ENCODE measurements at regions not wholly inside any gene's neighbourhood (a gene's known extent, or its start where the extent isn't known, plus 50 kb on each side); places are given as distances from the start of the nearest gene placed in this dataset.

- Histone ChIP-seq H3K36me3 (ENCODE audit: control insufficient read depth, insufficient read depth, low read length) (no peaks in the 10 kb centered on the region; the same call in 1 of the 2 replicates), H3K27me3 (ENCODE audit: control insufficient read depth, insufficient read depth, low read length) (no peaks in the 10 kb centered on the region), H3K4me3 (ENCODE audit: low read depth, low read length) (no peak overlapping the region)
- TF ChIP-seq CTCF (IDR thresholded peaks at IDR 0.05; ENCODE audit: insufficient read depth, low read depth, low read length), result no peak
- POLR2A ChIA-PET, result interaction anchor here (0.7 kb wide), 1 partner anchor 15 kb away, joined by 25 read pairs; no protein-coding TSS in a partner anchor
- DNase-seq (ENCODE audit: low read depth), result no peak
- CTCF ChIA-PET, result no interaction called here
These were observed 99.1 kb upstream of the FOXN3 start for GRCh38 chr14:89516173-89516572.

- ChIA-PET POLR2A (no interaction called here), CTCF (no interaction called here)
- H3K4me3 ChIP-seq (ENCODE audit: low read depth, low read length), result no peak overlapping the region
- no peaks in the 10 kb centered on the region for H3K27me3 ChIP-seq (ENCODE audit: control insufficient read depth, insufficient read depth, low read length)
- DNase-seq (ENCODE audit: low read depth), result no peak
- H3K36me3 ChIP-seq (ENCODE audit: control insufficient read depth, insufficient read depth, low read length), result no peaks in the 10 kb centered on the region; the same call in 1 of the 2 replicates
- TF ChIP-seq CTCF (IDR thresholded peaks at IDR 0.05; ENCODE audit: insufficient read depth, low read depth, low read length), result no peak
These were observed 97.6 kb upstream of the FOXN3 start for GRCh38 chr14:89514601-89515000.

DNA sequence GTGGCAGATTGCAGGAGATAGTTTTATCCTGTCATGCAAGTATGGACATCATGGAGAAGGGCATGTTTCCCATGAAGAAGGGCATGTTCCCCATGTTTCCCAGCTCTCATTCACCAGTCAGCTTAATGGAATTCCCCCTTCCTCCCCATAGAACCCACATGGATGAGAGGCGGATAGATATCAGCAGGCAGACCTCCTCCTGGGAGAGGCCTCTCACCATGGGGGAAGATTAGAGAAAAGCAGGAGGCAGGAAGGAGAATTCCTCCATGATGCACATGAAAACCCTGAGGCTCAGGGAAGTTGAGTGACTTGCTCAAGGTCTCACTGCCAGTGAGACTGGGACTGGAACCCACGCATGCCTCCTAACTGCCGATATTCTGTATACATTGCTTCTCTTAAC is 92.9 kb upstream of the FOXN3 start:
- POLR2A ChIA-PET, result no interaction called here
- Histone ChIP-seq H3K27me3 (ENCODE audit: control insufficient read depth, insufficient read depth, low read length) (no peaks in the 10 kb centered on the region), H3K36me3 (ENCODE audit: control insufficient read depth, insufficient read depth, low read length) (no peaks in the 10 kb centered on the region; the same call in 1 of the 2 replicates), H3K4me3 (ENCODE audit: low read depth, low read length) (no peak overlapping the region)
- TF ChIP-seq CTCF (IDR thresholded peaks at IDR 0.05; ENCODE audit: insufficient read depth, low read depth, low read length), result no peak
- no peak for DNase-seq (ENCODE audit: low read depth)
- CTCF ChIA-PET, result no interaction called here

DNA sequence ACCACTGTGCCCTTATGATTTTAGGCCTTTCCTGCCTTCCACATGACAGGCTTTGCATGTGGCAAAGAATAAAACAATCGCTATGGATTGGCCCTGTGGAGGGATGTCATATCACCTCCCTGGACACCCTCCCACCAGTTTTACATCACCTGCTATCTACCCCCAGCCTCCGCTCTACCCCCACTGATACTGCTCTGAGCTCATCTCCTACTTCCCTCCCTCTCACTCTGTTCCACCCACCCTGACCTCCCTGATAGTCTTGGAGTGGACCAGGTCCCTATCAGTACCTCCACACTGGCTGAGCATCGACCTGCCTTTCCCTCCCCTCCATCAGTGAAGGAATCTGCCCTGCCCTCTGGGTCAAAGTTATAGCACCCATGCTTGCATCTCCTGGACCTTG is 91.8 kb upstream of the FOXN3 start:
- ChIA-PET CTCF (no interaction called here), POLR2A (no interaction called here)
- no peaks in the 10 kb centered on the region; the same call in 1 of the 2 replicates for H3K36me3 ChIP-seq (ENCODE audit: control insufficient read depth, insufficient read depth, low read length)
- no peak overlapping the region for H3K4me3 ChIP-seq (ENCODE audit: low read depth, low read length)
- H3K27me3 ChIP-seq (ENCODE audit: control insufficient read depth, insufficient read depth, low read length), result no peaks in the 10 kb centered on the region
- no peak for TF ChIP-seq CTCF (IDR thresholded peaks at IDR 0.05; ENCODE audit: insufficient read depth, low read depth, low read length)
- no peak for DNase-seq (ENCODE audit: low read depth)

GRCh38 chr14:89507926-89508460 is 91.0 kb upstream of the FOXN3 start:
- POLR2A ChIA-PET, result no interaction called here
- CTCF ChIA-PET, result no interaction called here

More at GRCh38 chr14:89507926-89508460, 91.0 kb upstream of the FOXN3 start:
- H3K27me3 ChIP-seq (ENCODE audit: control insufficient read depth, insufficient read depth, low read length), result no peaks in the 10 kb centered on the region
- TF ChIP-seq CTCF (IDR thresholded peaks at IDR 0.05; ENCODE audit: insufficient read depth, low read depth, low read length), result no peak
- no peaks in the 10 kb centered on the region; the same call in 1 of the 2 replicates for H3K36me3 ChIP-seq (ENCODE audit: control insufficient read depth, insufficient read depth, low read length)
- no peak overlapping the region for H3K4me3 ChIP-seq (ENCODE audit: low read depth, low read length)
- DNase-seq (ENCODE audit: low read depth), result no peak
